Erythroblast (primary cell): ENCODE measurements at regions not wholly inside any gene's neighbourhood (a gene's known extent, or its start where the extent isn't known, plus 50 kb on each side); places are given as distances from the start of the nearest gene placed in this dataset.

Source experiments
- GATA1 ChIP-seq: IDR thresholded peaks from 2 replicates; pipeline ENCODE4 v1.6.1; 2011; ENCODE audit warnings: low read depth, mild to moderate bottlenecking, control low read depth, low read length, moderate library complexity
- POLR2A ChIP-seq: IDR thresholded peaks from 2 replicates; pipeline ENCODE4 v1.6.1; 2011; ENCODE audit warnings: mild to moderate bottlenecking, low read length

GRCh38 chr1:60244906-60245305 is 171.3 kb upstream of the C1orf87 start:
- TF ChIP-seq POLR2A = no peak
- no peak for TF ChIP-seq GATA1
